GM19023 (cell line): ENCODE measurements at regions not wholly inside any gene's neighbourhood (a gene's known extent, or its start where the extent isn't known, plus 50 kb on each side); places are given as distances from the start of the nearest gene placed in this dataset.

Source experiments
- ATAC-seq: cut with Tn5 transposase; IDR thresholded peaks from one replicate; pipeline ENCODE4 v1.9.1; 2021; ENCODE audit warnings: mild to moderate bottlenecking, moderate library complexity; ENCODE audit not compliant: unreplicated experiment

GRCh38 chr18:26745288-26746181 lies 120.0 kb downstream of the AQP4 start:
- no peak for ATAC-seq

- ATAC-seq: no peak
These were observed 123.7 kb downstream of the AQP4 start for GRCh38 chr18:26741758-26742157.

GRCh38 chr18:26741048-26741447 lies 124.5 kb downstream of the AQP4 start:
- ATAC-seq: no peak

- no peak for ATAC-seq
These were observed 125.1 kb downstream of the AQP4 start for GRCh38 chr18:26740396-26740795.

GRCh38 chr18:26738706-26739105 lies 126.8 kb downstream of the AQP4 start:
- ATAC-seq: no peak

- ATAC-seq: no peak
These were observed 129.2 kb downstream of the AQP4 start for GRCh38 chr18:26736301-26736700.

- no peak for ATAC-seq
These were observed 130.7 kb downstream of the AQP4 start for GRCh38 chr18:26734760-26735159.

GRCh38 chr18:26729449-26729848 lies 136.1 kb downstream of the AQP4 start:
- ATAC-seq: no peak

GRCh38 chr18:26729008-26729407 lies 136.5 kb downstream of the AQP4 start:
- ATAC-seq: no peak

- no peak for ATAC-seq
These were observed 141.5 kb downstream of the AQP4 start for GRCh38 chr18:26723981-26724380.

GRCh38 chr18:26722565-26722931 lies 143.0 kb downstream of the AQP4 start:
- ATAC-seq: no peak

- no peak for ATAC-seq
These were observed 143.5 kb downstream of the AQP4 start for GRCh38 chr18:26721854-26722564.

- ATAC-seq: no peak
These were observed 145.6 kb downstream of the AQP4 start for GRCh38 chr18:26719896-26720295.

- ATAC-seq: no peak
These were observed 148.3 kb downstream of the AQP4 start for GRCh38 chr18:26717123-26717719.

- no peak for ATAC-seq
These were observed 150.8 kb downstream of the AQP4 start for GRCh38 chr18:26714739-26715138.

GRCh38 chr18:26711756-26712155 lies 153.8 kb downstream of the AQP4 start:
- ATAC-seq: no peak

GRCh38 chr18:26710470-26711096 lies 154.9 kb downstream of the AQP4 start:
- ATAC-seq: peak; percentile 84

GRCh38 chr18:26709897-26710296 lies 155.6 kb downstream of the AQP4 start:
- ATAC-seq: no peak

- ATAC-seq: no peak
These were observed 156.4 kb downstream of the AQP4 start for GRCh38 chr18:26708806-26709716.

- no peak for ATAC-seq
These were observed 158.6 kb downstream of the AQP4 start for GRCh38 chr18:26706911-26707351.
